GM06990 (cell line): ENCODE measurements at regions not wholly inside any gene's neighbourhood (a gene's known extent, or its start where the extent isn't known, plus 50 kb on each side); places are given as distances from the start of the nearest gene placed in this dataset.

Experiments
- DNase-seq: peaks from one replicate; pipeline ENCODE4 v3.0.0-alpha.2; 2011; ENCODE audit not compliant: insufficient read length; ENCODE audit errors: extremely low read depth
- H3K27me3 ChIP-seq: replicated peaks from 2 replicates; pipeline ENCODE4 v1.6.0; 2011; ENCODE audit warnings: low read length; ENCODE audit not compliant: control insufficient read depth, insufficient read depth
- H3K36me3 ChIP-seq: 2 replicates; pipeline ENCODE4 v1.5.1; 2011; ENCODE audit warnings: low read length; ENCODE audit not compliant: control insufficient read depth, insufficient read depth
- H3K4me3 ChIP-seq: replicated peaks from 2 replicates; pipeline ENCODE4 v1.5.1; 2011; ENCODE audit warnings: low read depth, mild to moderate bottlenecking, control low read depth, low read length
- CTCF ChIP-seq: IDR thresholded peaks from 2 replicates; pipeline ENCODE4 v1.5.1; 2011; ENCODE audit warnings: low read length, control low read depth, mild to moderate bottlenecking, inconsistent platforms; ENCODE audit not compliant: insufficient read depth, poor library complexity, severe bottlenecking

- TF ChIP-seq CTCF, result no peak
- DNase-seq, result no peak
- no peak overlapping the region for H3K4me3 ChIP-seq
- no peaks in the 10 kb centered on the region for H3K36me3 ChIP-seq
- H3K27me3 ChIP-seq, result no peaks in the 10 kb centered on the region
Observed at GRCh38 chr3:153731071-153731470, 390.1 kb upstream of the ARHGEF26 start.

GRCh38 chr3:153734777-153735551 lies 386.2 kb upstream of the ARHGEF26 start:
- no peak for DNase-seq
- no peak for TF ChIP-seq CTCF
- H3K27me3 ChIP-seq, result no peaks in the 10 kb centered on the region
- H3K36me3 ChIP-seq, result no peaks in the 10 kb centered on the region
- no peak overlapping the region for H3K4me3 ChIP-seq

GRCh38 chr3:153740109-153740508 lies 381.1 kb upstream of the ARHGEF26 start:
- Histone ChIP-seq H3K36me3 (no peaks in the 10 kb centered on the region), H3K27me3 (no peaks in the 10 kb centered on the region), H3K4me3 (no peak overlapping the region)
- no peak for DNase-seq
- TF ChIP-seq CTCF, result no peak

- no peak for DNase-seq
- Histone ChIP-seq H3K27me3 (no peaks in the 10 kb centered on the region), H3K4me3 (no peak overlapping the region), H3K36me3 (no peaks in the 10 kb centered on the region)
- TF ChIP-seq CTCF, result no peak
Observed at GRCh38 chr3:153744889-153745288, 376.3 kb upstream of the ARHGEF26 start.

GRCh38 chr3:153746211-153746610 lies 375.0 kb upstream of the ARHGEF26 start:
- H3K4me3 ChIP-seq, result no peak overlapping the region
- no peak for TF ChIP-seq CTCF
- no peaks in the 10 kb centered on the region for H3K27me3 ChIP-seq
- no peaks in the 10 kb centered on the region for H3K36me3 ChIP-seq
- DNase-seq, result no peak
